ENCODE measurements at regions not wholly inside any gene's neighbourhood (a gene's known extent, or its start where the extent isn't known, plus 50 kb on each side); places are given as distances from the start of the nearest gene placed in this dataset.
A peak's percentile ranks its signal among the peaks of the same experiment; 100 is the strongest.
"Not testable (repeated sequence)": the region's sequence is repeated elsewhere in the genome, so short reads cannot be mapped to it uniquely, and the experiment has no call there.

- Histone ChIP-seq H3K27me3 (ENCODE audit: control insufficient read depth in 3 of 3, insufficient read depth in 3 of 3, low read length in 2 of 3) (no peaks in the 10 kb centered on the region), H3K9me3 (ENCODE audit: control insufficient read depth in 4 of 4, insufficient read depth in 3 of 4, low read length in 3 of 4) (peaks cover 0 to 3% (median 0%) of the 10 kb centered on the region in 4 donors), H3K36me3 (ENCODE audit: control insufficient read depth in 4 of 4, insufficient read depth in 4 of 4, low read length in 4 of 4) (no peaks in the 10 kb centered on the region), H3K27ac (ENCODE audit: low read depth in 1 of 2, low read length in 1 of 2) (no peak overlapping the region), H3K4me3 (no peak overlapping the region), H3K9ac (ENCODE audit: insufficient read depth in 1 of 2, low read length in 2 of 2) (no peak overlapping the region), H3K4me1 (ENCODE audit: control insufficient read depth in 5 of 5, insufficient read depth in 5 of 5, low read length in 5 of 5) (peaks cover 0 to 4% (median 0%) of the 10 kb centered on the region in 5 donors)
- ATAC-seq (ENCODE audit: insufficient read depth, low FRiP score) (no peak), DNase-seq (no peak)
- TF ChIP-seq CTCF (IDR thresholded peaks at IDR 0.05; ENCODE audit: control extremely low read depth, extremely low read depth): no peak
- WGBS, 2 donors: 86% methylated on average over 2 of the region's 2 CpGs
Measured at GRCh38 chr4:114132830-114133229, 153.4 kb upstream of the ARSJ start.

GRCh38 chr4:114136069-114136468, 156.6 kb upstream of the ARSJ start:
- DNase-seq (peak in 2 of 3 donors; percentile 59 to 65), ATAC-seq (ENCODE audit: insufficient read depth, low FRiP score) (no peak)
- Histone ChIP-seq H3K4me3 (no peak overlapping the region), H3K27ac (ENCODE audit: low read depth in 1 of 2, low read length in 1 of 2) (no peak overlapping the region), H3K9ac (ENCODE audit: insufficient read depth in 1 of 2, low read length in 2 of 2) (no peak overlapping the region), H3K4me1 (ENCODE audit: control insufficient read depth in 5 of 5, insufficient read depth in 5 of 5, low read length in 5 of 5) (peaks cover 0 to 4% (median 0%) of the 10 kb centered on the region in 5 donors), H3K36me3 (ENCODE audit: control insufficient read depth in 4 of 4, insufficient read depth in 4 of 4, low read length in 4 of 4) (no peaks in the 10 kb centered on the region), H3K27me3 (ENCODE audit: control insufficient read depth in 3 of 3, insufficient read depth in 3 of 3, low read length in 2 of 3) (no peaks in the 10 kb centered on the region), H3K9me3 (ENCODE audit: control insufficient read depth in 4 of 4, insufficient read depth in 3 of 4, low read length in 3 of 4) (peaks cover 0 to 3% (median 0%) of the 10 kb centered on the region in 4 donors)
- no peak for TF ChIP-seq CTCF (IDR thresholded peaks at IDR 0.05; ENCODE audit: control extremely low read depth, extremely low read depth)

GRCh38 chr4:114137984-114138383, 158.5 kb upstream of the ARSJ start:
- ATAC-seq (ENCODE audit: insufficient read depth, low FRiP score): no peak
- Histone ChIP-seq H3K4me3 (no peak overlapping the region), H3K9me3 (ENCODE audit: control insufficient read depth in 4 of 4, insufficient read depth in 3 of 4, low read length in 3 of 4) (no peaks in the 10 kb centered on the region), H3K36me3 (ENCODE audit: control insufficient read depth in 4 of 4, insufficient read depth in 4 of 4, low read length in 4 of 4) (no peaks in the 10 kb centered on the region), H3K27me3 (ENCODE audit: control insufficient read depth in 3 of 3, insufficient read depth in 3 of 3, low read length in 2 of 3) (no peaks in the 10 kb centered on the region), H3K9ac (ENCODE audit: insufficient read depth in 1 of 2, low read length in 2 of 2) (no peak overlapping the region), H3K27ac (ENCODE audit: low read depth in 1 of 2, low read length in 1 of 2) (no peak overlapping the region), H3K4me1 (ENCODE audit: control insufficient read depth in 5 of 5, insufficient read depth in 5 of 5, low read length in 5 of 5) (peaks cover 0 to 4% (median 0%) of the 10 kb centered on the region in 5 donors)
- TF ChIP-seq CTCF (IDR thresholded peaks at IDR 0.05; ENCODE audit: control extremely low read depth, extremely low read depth): no peak
- DNase-seq: no peak
- 91 to 95% methylated on average over 2 of the region's 2 CpGs for WGBS, 2 donors

GRCh38 chr4:114146947-114147618, 167.6 kb upstream of the ARSJ start:
- DNase-seq (no peak), ATAC-seq (ENCODE audit: insufficient read depth, low FRiP score) (no peak)
- H3K9ac ChIP-seq (ENCODE audit: insufficient read depth in 1 of 2, low read length in 2 of 2): no peak overlapping the region
- H3K9me3 ChIP-seq (ENCODE audit: control insufficient read depth in 4 of 4, insufficient read depth in 3 of 4, low read length in 3 of 4): peaks cover 0 to 10% (median 0%) of the 10 kb centered on the region in 4 donors
- H3K27ac ChIP-seq (ENCODE audit: low read depth in 1 of 2, low read length in 1 of 2): no peak overlapping the region
- no peaks in the 10 kb centered on the region for H3K27me3 ChIP-seq (ENCODE audit: control insufficient read depth in 3 of 3, insufficient read depth in 3 of 3, low read length in 2 of 3)
- 62 to 74% methylated on average over 10 of the region's 10 CpGs for WGBS, 2 donors
- no peaks in the 10 kb centered on the region for H3K36me3 ChIP-seq (ENCODE audit: control insufficient read depth in 4 of 4, insufficient read depth in 4 of 4, low read length in 4 of 4)
- TF ChIP-seq CTCF (IDR thresholded peaks at IDR 0.05; ENCODE audit: control extremely low read depth, extremely low read depth): no peak
- no peaks in the 10 kb centered on the region for H3K4me1 ChIP-seq (ENCODE audit: control insufficient read depth in 5 of 5, insufficient read depth in 5 of 5, low read length in 5 of 5)
- H3K4me3 ChIP-seq: no peak overlapping the region

GRCh38 chr4:114147619-114148208, 168.3 kb upstream of the ARSJ start:
- not testable (repeated sequence) for ATAC-seq (ENCODE audit: insufficient read depth, low FRiP score); H3K9ac ChIP-seq (ENCODE audit: insufficient read depth in 1 of 2, low read length in 2 of 2); H3K4me3 ChIP-seq; H3K4me1 ChIP-seq (ENCODE audit: control insufficient read depth in 5 of 5, insufficient read depth in 5 of 5, low read length in 5 of 5); H3K27me3 ChIP-seq (ENCODE audit: control insufficient read depth in 3 of 3, insufficient read depth in 3 of 3, low read length in 2 of 3); DNase-seq; H3K36me3 ChIP-seq (ENCODE audit: control insufficient read depth in 4 of 4, insufficient read depth in 4 of 4, low read length in 4 of 4); H3K27ac ChIP-seq (ENCODE audit: low read depth in 1 of 2, low read length in 1 of 2)
- peaks cover 0 to 10% (median 0%) of the 10 kb centered on the region in 4 donors for H3K9me3 ChIP-seq (ENCODE audit: control insufficient read depth in 4 of 4, insufficient read depth in 3 of 4, low read length in 3 of 4)
- WGBS, 2 donors: 61 to 79% methylated on average over 17 of the region's 17 CpGs

Data from lung (tissue), 11 donors.